ENCODE measurements at regions not wholly inside any gene's neighbourhood (a gene's known extent, or its start where the extent isn't known, plus 50 kb on each side); places are given as distances from the start of the nearest gene placed in this dataset.

- no peak for TF ChIP-seq CTCF (conservative IDR thresholded peaks at IDR 0.05 in 1 of 2, IDR thresholded peaks at IDR 0.05 in 1 of 2; ENCODE audit: low read depth in 1 of 2, low read length in 2 of 2)
- TF ChIP-seq EZH2 (IDR thresholded peaks at IDR 0.05; ENCODE audit: low read length, missing control alignments): no peak
Observed at GRCh38 chr4:125169192-125169591, 145.6 kb upstream of the FAT4 start.

All from fibroblast of lung (primary cell).